HG02763 (cell line): ENCODE measurements at regions not wholly inside any gene's neighbourhood (a gene's known extent, or its start where the extent isn't known, plus 50 kb on each side); places are given as distances from the start of the nearest gene placed in this dataset.

Experiments used
- ATAC-seq: cut with Tn5 transposase; IDR thresholded peaks from one replicate; pipeline ENCODE4 v1.9.1; 2021; ENCODE audit warnings: mild to moderate bottlenecking, moderate library complexity; ENCODE audit not compliant: unreplicated experiment

DNA sequence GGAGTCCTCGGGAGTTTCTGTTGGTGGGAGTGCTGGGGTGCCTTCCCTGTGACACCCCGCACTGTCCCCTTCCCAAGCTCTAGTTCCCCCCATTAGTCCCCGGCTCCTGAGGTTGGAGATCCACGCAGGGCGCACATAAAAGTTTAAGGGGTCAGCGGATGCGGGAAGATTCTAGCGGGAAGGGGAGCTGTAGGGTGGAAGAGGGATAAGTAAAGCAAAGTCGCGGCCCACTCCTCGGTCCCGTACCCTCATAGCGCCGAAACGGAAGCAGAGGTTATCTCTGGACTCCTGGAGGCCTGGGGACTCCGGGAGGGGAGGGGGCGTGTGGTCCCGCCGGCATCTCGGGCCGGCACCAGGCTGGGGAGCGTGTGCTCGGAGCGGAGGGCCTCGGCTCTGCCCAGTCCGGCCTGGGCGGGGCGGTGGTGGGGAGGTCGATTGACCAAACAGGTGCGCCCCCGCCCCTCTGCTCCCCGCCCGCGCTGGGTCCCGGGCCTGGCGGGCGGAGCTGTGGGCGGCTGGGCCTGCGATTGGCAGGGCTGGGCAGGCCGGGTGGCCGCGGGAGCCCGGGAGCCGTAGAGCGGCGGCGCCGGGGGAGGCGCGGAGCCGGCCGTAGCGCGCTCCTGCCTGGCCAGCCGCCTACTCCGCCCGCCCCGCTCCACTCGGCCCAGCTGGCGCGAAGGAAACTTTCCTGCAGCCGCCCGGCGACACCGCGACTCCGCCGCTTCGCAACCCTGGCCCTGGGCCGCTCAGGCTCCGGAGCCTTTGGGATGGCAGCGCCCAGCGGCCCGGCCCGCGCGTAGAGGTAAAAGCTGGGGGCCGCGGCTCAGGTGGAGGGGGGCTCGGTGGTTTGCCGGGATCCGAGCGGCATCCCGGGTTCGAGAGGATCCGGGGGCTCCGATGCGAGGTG, 52.2 kb upstream of the DAB2IP start:
- no peak for ATAC-seq

DNA sequence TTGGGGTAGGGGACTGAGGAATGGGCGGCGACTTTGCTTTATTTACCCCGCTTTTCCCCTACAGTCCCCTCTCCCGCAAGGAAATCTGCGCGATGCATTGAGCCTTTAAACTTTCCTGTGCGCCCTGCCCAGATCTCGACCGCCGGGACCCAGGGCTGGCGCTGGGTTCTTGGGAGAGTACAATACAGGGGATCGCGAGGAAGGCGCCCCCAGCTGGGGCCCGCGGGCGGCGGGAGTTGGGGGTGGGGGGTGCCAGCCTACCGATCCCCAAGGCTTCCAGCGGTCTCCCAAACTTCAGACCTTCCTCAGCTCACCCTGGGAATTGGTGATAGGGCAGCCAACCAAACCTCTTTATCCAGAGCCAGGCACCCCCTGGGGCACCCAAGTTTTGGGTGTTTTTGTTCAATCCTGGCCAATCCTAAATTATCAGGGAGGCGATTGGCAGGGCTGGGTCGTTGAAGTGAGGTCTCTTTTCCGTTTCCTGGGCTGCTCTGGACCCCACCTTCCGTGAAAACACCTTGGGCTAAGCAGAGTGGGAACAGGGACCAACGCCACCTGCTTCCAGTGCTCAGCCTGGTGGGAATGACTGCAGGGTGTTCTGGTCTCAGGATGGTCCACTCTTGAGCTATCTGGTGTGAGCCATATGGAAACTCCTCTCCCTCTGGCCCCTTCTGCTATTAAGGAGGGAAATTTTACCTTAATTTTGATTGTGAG, 51.4 kb upstream of the DAB2IP start:
- ATAC-seq = no peak

DNA sequence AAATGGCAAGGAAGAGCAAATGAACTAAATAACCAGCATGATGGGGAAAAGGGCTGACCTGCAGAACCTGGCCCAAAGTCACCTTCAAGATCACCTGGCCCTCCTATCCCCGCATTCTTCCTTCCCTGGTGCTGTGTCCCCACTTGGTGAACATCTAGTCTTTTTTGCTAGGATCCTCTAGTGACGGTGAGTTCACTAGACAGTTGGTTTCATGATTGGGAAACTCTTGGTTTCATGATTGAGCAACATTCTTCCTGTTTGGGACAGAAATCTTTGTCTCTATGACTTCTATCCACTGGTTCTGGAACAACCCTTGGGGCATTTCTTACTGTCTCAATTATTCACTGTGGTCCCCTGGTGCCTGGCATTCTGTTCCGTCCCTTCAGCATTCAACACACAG, 50.2 kb upstream of the DAB2IP start:
- no peak for ATAC-seq
